OCI-LY7 (cell line): ENCODE measurements at regions not wholly inside any gene's neighbourhood (a gene's known extent, or its start where the extent isn't known, plus 50 kb on each side); places are given as distances from the start of the nearest gene placed in this dataset.

Experiments
- BruUV-seq: library from RNA; stranded (reverse); fragments of 400-500 nt; replicated peaks from 2 replicates; lab custom pipeline; 2021; lab: Mats Ljungman, UMichigan
- CTCF ChIA-PET: fragments of 300-600 bp; sonication (Branson Sonifier 250); formaldehyde crosslinking; loops from one replicate; lab custom pipeline; 2022; ENCODE audit warnings: antibody characterized with exemption; ENCODE audit not compliant: unreplicated experiment; lab: Charles Lee
- POLR2A ChIA-PET: fragments of 300-600 bp; sonication (Branson Sonifier 250); formaldehyde crosslinking; loops from one replicate; lab custom pipeline; 2022; ENCODE audit warnings: antibody characterized with exemption; lab: Charles Lee
- DNase-seq: peaks from one replicate; pipeline ENCODE4 v3.0.0-alpha.2; 2015; ENCODE audit warnings: low spot score
- H2AFZ ChIP-seq: fragments of 200-600 bp; sonication (generic), shearing (Covaris generic); 2 replicates; pipeline ENCODE4 v1.6.1; 2014; ENCODE audit warnings: mild to moderate bottlenecking, antibody characterized with exemption, low read length, moderate library complexity
- H3K27ac ChIP-seq: fragments of 200-600 bp; sonication (generic); 2 replicates; pipeline ENCODE4 v1.5.1; 2014; ENCODE audit warnings: mixed run types, low read depth, mild to moderate bottlenecking, moderate library complexity, low read length, inconsistent platforms; ENCODE audit not compliant: poor library complexity, severe bottlenecking
- H3K36me3 ChIP-seq: fragments of 200-600 bp; sonication (generic); 2 replicates; pipeline ENCODE4 v1.6.1; 2014; ENCODE audit warnings: mild to moderate bottlenecking, antibody characterized with exemption, low read length, moderate library complexity, mixed read lengths; ENCODE audit not compliant: insufficient read depth
- H3K4me1 ChIP-seq: fragments of 200-600 bp; sonication (generic); 2 replicates; pipeline ENCODE4 v1.5.1; 2014; ENCODE audit warnings: mild to moderate bottlenecking, low read length; ENCODE audit not compliant: insufficient read depth, poor library complexity, severe bottlenecking
- H3K4me2 ChIP-seq: fragments of 200-600 bp; sonication (generic); 2 replicates; pipeline ENCODE4 v1.6.1; 2014; ENCODE audit warnings: mild to moderate bottlenecking, low read length
- H3K4me3 ChIP-seq: fragments of 200-600 bp; sonication (generic); 2 replicates; pipeline ENCODE4 v1.5.1; 2014; ENCODE audit warnings: mild to moderate bottlenecking, low read depth, low read length; ENCODE audit not compliant: poor library complexity, severe bottlenecking
- H3K79me2 ChIP-seq: fragments of 200-600 bp; sonication (generic); 2 replicates; pipeline ENCODE4 v1.6.1; 2016; ENCODE audit warnings: low read depth, mild to moderate bottlenecking, low read length, moderate library complexity, mixed read lengths; ENCODE audit not compliant: insufficient read depth
- H3K9me2 ChIP-seq: fragments of 200-600 bp; sonication (generic); 2 replicates; pipeline ENCODE4 v1.6.1; 2016; ENCODE audit warnings: mild to moderate bottlenecking, low read length, mixed read lengths; ENCODE audit not compliant: insufficient read depth
- H3K9me3 ChIP-seq: fragments of 200-600 bp; sonication (generic); 2 replicates; pipeline ENCODE4 v1.6.1; 2014; ENCODE audit warnings: mild to moderate bottlenecking, mixed run types, low read length, mixed read lengths
- H4K20me1 ChIP-seq: fragments of 200-600 bp; sonication (generic); 2 replicates; pipeline ENCODE4 v1.6.1; 2014; ENCODE audit warnings: mild to moderate bottlenecking, antibody characterized with exemption, low read length, moderate library complexity, mixed read lengths; ENCODE audit not compliant: insufficient read depth
- EZH2phosphoT487 ChIP-seq: fragments of 200-600 bp; sonication (generic); IDR thresholded peaks from 2 replicates; pipeline ENCODE4 v1.6.1; 2018; ENCODE audit warnings: low read depth, borderline replicate concordance, mild to moderate bottlenecking, mixed run types, antibody characterized with exemption, low read length, moderate library complexity, mixed read lengths
- intact Hi-C: fragments of 100-400 bp; cut with micrococcal nuclease; formaldehyde crosslinking; loops from one replicate; pipeline ENCODE4 v1.10.0; 2022; ENCODE audit not compliant: unreplicated experiment
- TF ChIP-seq, protein P1 (sequence below): fragments of 200-600 bp; sonication (generic); conservative IDR thresholded peaks from 2 replicates; pipeline ENCODE4 v1.5.1; 2014; ENCODE audit warnings: mild to moderate bottlenecking, antibody characterized with exemption, low read length, moderate library complexity, mixed read lengths

DNA sequence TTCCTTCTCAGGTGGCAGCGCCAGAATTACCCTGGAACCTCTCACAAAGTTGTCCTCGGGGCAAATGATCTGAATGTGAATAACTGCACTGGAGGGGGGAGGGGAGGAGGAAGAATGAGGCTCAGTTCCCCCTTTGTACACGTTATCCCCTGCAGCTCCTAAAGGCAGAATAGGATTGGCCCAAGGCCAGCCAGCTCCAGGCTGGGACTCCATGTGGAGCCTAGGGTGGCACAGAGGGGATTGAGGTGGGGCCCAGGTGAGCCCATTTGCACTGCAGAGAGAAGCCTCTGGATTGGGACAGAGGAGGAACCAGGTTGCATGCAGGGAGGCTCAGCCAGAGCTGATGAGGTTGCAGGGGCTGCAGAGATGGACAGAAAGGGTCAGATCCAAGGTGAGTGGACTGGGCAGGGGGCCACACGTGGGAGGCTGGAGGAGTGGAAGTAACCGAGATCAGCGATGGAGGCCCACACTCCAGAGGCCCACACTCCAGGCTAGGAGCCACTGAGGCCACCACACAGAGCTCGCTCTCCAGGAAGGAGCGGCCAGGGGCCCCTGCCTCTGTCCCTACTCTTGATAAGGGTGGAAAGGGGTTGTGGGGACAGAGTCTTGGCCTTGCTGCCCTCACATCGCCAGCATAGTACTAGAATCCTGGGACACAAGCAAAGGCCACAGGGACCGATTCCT, 78.6 kb downstream of the RBFOX3 start:
- no peak overlapping the region for H3K4me2 ChIP-seq
- no peaks in the 10 kb centered on the region for H3K9me2 ChIP-seq
- H3K9me3 ChIP-seq = no peaks in the 10 kb centered on the region
- no peak for TF ChIP-seq EZH2phosphoT487
- TF ChIP-seq, protein P1, sequence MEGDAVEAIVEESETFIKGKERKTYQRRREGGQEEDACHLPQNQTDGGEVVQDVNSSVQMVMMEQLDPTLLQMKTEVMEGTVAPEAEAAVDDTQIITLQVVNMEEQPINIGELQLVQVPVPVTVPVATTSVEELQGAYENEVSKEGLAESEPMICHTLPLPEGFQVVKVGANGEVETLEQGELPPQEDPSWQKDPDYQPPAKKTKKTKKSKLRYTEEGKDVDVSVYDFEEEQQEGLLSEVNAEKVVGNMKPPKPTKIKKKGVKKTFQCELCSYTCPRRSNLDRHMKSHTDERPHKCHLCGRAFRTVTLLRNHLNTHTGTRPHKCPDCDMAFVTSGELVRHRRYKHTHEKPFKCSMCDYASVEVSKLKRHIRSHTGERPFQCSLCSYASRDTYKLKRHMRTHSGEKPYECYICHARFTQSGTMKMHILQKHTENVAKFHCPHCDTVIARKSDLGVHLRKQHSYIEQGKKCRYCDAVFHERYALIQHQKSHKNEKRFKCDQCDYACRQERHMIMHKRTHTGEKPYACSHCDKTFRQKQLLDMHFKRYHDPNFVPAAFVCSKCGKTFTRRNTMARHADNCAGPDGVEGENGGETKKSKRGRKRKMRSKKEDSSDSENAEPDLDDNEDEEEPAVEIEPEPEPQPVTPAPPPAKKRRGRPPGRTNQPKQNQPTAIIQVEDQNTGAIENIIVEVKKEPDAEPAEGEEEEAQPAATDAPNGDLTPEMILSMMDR = no peak
- intact Hi-C loops = no loop called here
- H3K27ac ChIP-seq = no peak overlapping the region
- H3K4me1 ChIP-seq = peaks cover 3% of the 10 kb centered on the region
- H3K4me3 ChIP-seq = no peak overlapping the region
- no peaks in the 10 kb centered on the region for H4K20me1 ChIP-seq
- H2AFZ ChIP-seq = no peak overlapping the region
- CTCF ChIA-PET = interaction anchor here (0.5 kb wide), 1 partner anchor 1045 kb away, joined by 3 read pairs; no protein-coding TSS in a partner anchor
- H3K36me3 ChIP-seq = no peaks in the 10 kb centered on the region
- POLR2A ChIA-PET = no interaction called here
- DNase-seq = no peak
- H3K79me2 ChIP-seq = no peaks in the 10 kb centered on the region
- no TSS peak for BruUV-seq

DNA sequence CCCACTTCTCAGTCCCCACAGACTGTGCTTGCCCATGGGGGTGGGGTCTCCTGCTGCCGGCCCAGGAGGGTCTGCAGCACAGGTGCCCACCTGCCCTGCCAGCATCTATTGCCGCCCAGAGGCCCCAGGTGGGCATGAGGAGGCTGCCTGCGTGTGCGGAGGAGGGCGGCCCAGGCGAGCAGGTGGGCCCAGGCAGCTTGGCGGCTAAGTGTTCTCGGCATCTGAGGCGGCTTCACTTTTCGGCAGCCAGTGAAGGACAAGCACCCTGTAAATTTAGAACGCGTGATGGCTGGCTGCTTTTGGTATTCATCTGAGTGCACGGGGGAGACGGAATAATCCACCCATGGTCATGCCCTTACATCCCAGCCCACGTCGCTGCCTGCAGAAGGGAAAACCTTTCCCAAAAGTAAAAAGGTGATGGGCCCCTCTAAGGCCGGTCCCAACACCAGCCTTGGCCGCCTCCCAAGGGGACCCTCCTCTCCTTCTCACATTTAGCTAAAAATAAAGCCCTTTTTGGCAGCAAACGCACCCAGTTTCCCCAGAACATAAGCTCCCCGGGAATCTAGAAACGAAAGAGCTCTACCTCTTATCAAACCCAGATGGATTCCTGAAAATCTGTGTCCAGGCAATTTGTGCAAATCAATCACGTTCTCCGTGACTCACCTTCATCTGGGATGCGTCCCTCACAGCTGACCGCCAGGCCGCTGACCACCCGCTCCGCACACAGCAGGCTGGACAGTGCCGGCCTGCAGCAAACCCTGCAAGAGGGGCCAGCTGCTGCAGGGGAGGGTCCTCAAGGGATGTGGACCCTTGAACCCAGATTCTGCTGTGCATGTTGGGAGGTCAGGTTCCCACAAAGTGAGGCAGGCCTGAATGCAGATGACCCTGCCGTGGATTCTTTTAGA, 79.4 kb downstream of the RBFOX3 start:
- no peak for DNase-seq
- Histone ChIP-seq H3K79me2 (no peaks in the 10 kb centered on the region), H3K27ac (no peak overlapping the region), H3K4me1 (peaks cover 3% of the 10 kb centered on the region), H3K9me3 (no peaks in the 10 kb centered on the region), H3K9me2 (no peaks in the 10 kb centered on the region), H3K4me3 (no peak overlapping the region), H2AFZ (no peak overlapping the region), H4K20me1 (no peaks in the 10 kb centered on the region), H3K36me3 (no peaks in the 10 kb centered on the region), H3K4me2 (no peak overlapping the region)
- ChIA-PET POLR2A (no interaction called here), CTCF (interaction anchor here (0.5 kb wide), 1 partner anchor 1044 kb away, joined by 3 read pairs; no protein-coding TSS in a partner anchor)
- intact Hi-C loops = no loop called here
- BruUV-seq = no TSS peak
- no peak for TF ChIP-seq EZH2phosphoT487
- TF ChIP-seq, protein P1 = no peak
